OCI-LY7 (cell line): ENCODE measurements at regions not wholly inside any gene's neighbourhood (a gene's known extent, or its start where the extent isn't known, plus 50 kb on each side); places are given as distances from the start of the nearest gene placed in this dataset.

Experiments used
- BruUV-seq: library from RNA; stranded (reverse); fragments of 400-500 nt; replicated peaks from 2 replicates; lab custom pipeline; 2021; lab: Mats Ljungman, UMichigan
- CTCF ChIA-PET: fragments of 300-600 bp; sonication (Branson Sonifier 250); formaldehyde crosslinking; loops from one replicate; lab custom pipeline; 2022; ENCODE audit warnings: antibody characterized with exemption; ENCODE audit not compliant: unreplicated experiment; lab: Charles Lee
- POLR2A ChIA-PET: fragments of 300-600 bp; sonication (Branson Sonifier 250); formaldehyde crosslinking; loops from one replicate; lab custom pipeline; 2022; ENCODE audit warnings: antibody characterized with exemption; lab: Charles Lee
- DNase-seq: peaks from one replicate; pipeline ENCODE4 v3.0.0-alpha.2; 2015; ENCODE audit warnings: low spot score
- H2AFZ ChIP-seq: fragments of 200-600 bp; sonication (generic), shearing (Covaris generic); 2 replicates; pipeline ENCODE4 v1.6.1; 2014; ENCODE audit warnings: mild to moderate bottlenecking, antibody characterized with exemption, low read length, moderate library complexity
- H3K27ac ChIP-seq: fragments of 200-600 bp; sonication (generic); 2 replicates; pipeline ENCODE4 v1.5.1; 2014; ENCODE audit warnings: mixed run types, low read depth, mild to moderate bottlenecking, moderate library complexity, low read length, inconsistent platforms; ENCODE audit not compliant: poor library complexity, severe bottlenecking
- H3K36me3 ChIP-seq: fragments of 200-600 bp; sonication (generic); 2 replicates; pipeline ENCODE4 v1.6.1; 2014; ENCODE audit warnings: mild to moderate bottlenecking, antibody characterized with exemption, low read length, moderate library complexity, mixed read lengths; ENCODE audit not compliant: insufficient read depth
- H3K4me1 ChIP-seq: fragments of 200-600 bp; sonication (generic); 2 replicates; pipeline ENCODE4 v1.5.1; 2014; ENCODE audit warnings: mild to moderate bottlenecking, low read length; ENCODE audit not compliant: insufficient read depth, poor library complexity, severe bottlenecking
- H3K4me2 ChIP-seq: fragments of 200-600 bp; sonication (generic); 2 replicates; pipeline ENCODE4 v1.6.1; 2014; ENCODE audit warnings: mild to moderate bottlenecking, low read length
- H3K4me3 ChIP-seq: fragments of 200-600 bp; sonication (generic); 2 replicates; pipeline ENCODE4 v1.5.1; 2014; ENCODE audit warnings: mild to moderate bottlenecking, low read depth, low read length; ENCODE audit not compliant: poor library complexity, severe bottlenecking
- H3K79me2 ChIP-seq: fragments of 200-600 bp; sonication (generic); 2 replicates; pipeline ENCODE4 v1.6.1; 2016; ENCODE audit warnings: low read depth, mild to moderate bottlenecking, low read length, moderate library complexity, mixed read lengths; ENCODE audit not compliant: insufficient read depth
- H3K9me2 ChIP-seq: fragments of 200-600 bp; sonication (generic); 2 replicates; pipeline ENCODE4 v1.6.1; 2016; ENCODE audit warnings: mild to moderate bottlenecking, low read length, mixed read lengths; ENCODE audit not compliant: insufficient read depth
- H3K9me3 ChIP-seq: fragments of 200-600 bp; sonication (generic); 2 replicates; pipeline ENCODE4 v1.6.1; 2014; ENCODE audit warnings: mild to moderate bottlenecking, mixed run types, low read length, mixed read lengths
- H4K20me1 ChIP-seq: fragments of 200-600 bp; sonication (generic); 2 replicates; pipeline ENCODE4 v1.6.1; 2014; ENCODE audit warnings: mild to moderate bottlenecking, antibody characterized with exemption, low read length, moderate library complexity, mixed read lengths; ENCODE audit not compliant: insufficient read depth
- CTCF ChIP-seq: fragments of 200-600 bp; sonication (generic); conservative IDR thresholded peaks from 2 replicates; pipeline ENCODE4 v1.5.1; 2014; ENCODE audit warnings: mild to moderate bottlenecking, antibody characterized with exemption, low read length, moderate library complexity, mixed read lengths
- EZH2phosphoT487 ChIP-seq: fragments of 200-600 bp; sonication (generic); IDR thresholded peaks from 2 replicates; pipeline ENCODE4 v1.6.1; 2018; ENCODE audit warnings: low read depth, borderline replicate concordance, mild to moderate bottlenecking, mixed run types, antibody characterized with exemption, low read length, moderate library complexity, mixed read lengths
- intact Hi-C: fragments of 100-400 bp; cut with micrococcal nuclease; formaldehyde crosslinking; loops from one replicate; pipeline ENCODE4 v1.10.0; 2022; ENCODE audit not compliant: unreplicated experiment

GRCh38 chr13:47418206-47418920, 521.5 kb upstream of the HTR2A start:
- Histone ChIP-seq H3K4me3 (no peak overlapping the region), H3K27ac (no peak overlapping the region), H3K4me1 (no peaks in the 10 kb centered on the region), H3K9me2 (no peaks in the 10 kb centered on the region), H3K36me3 (no peaks in the 10 kb centered on the region), H3K4me2 (no peak overlapping the region), H4K20me1 (no peaks in the 10 kb centered on the region), H3K9me3 (no peaks in the 10 kb centered on the region), H2AFZ (no peak overlapping the region), H3K79me2 (no peaks in the 10 kb centered on the region)
- no TSS peak for BruUV-seq
- intact Hi-C loops = no loop called here
- ChIA-PET CTCF (no interaction called here), POLR2A (interaction anchor here (0.7 kb wide), 1 partner anchor 25 kb away, joined by 3 read pairs; no protein-coding TSS in a partner anchor)
- TF ChIP-seq EZH2phosphoT487 (no peak), CTCF (no peak)
- no peak for DNase-seq

- Histone ChIP-seq H3K9me2 (no peaks in the 10 kb centered on the region), H3K4me3 (no peak overlapping the region), H3K4me2 (no peak overlapping the region), H4K20me1 (no peaks in the 10 kb centered on the region), H3K4me1 (no peaks in the 10 kb centered on the region), H2AFZ (no peak overlapping the region), H3K9me3 (no peaks in the 10 kb centered on the region), H3K36me3 (no peaks in the 10 kb centered on the region), H3K79me2 (no peaks in the 10 kb centered on the region), H3K27ac (no peak overlapping the region)
- intact Hi-C loops = no loop called here
- TF ChIP-seq CTCF (no peak), EZH2phosphoT487 (no peak)
- ChIA-PET CTCF (no interaction called here), POLR2A (interaction anchor here (0.7 kb wide), 1 partner anchor 25 kb away, joined by 3 read pairs; no protein-coding TSS in a partner anchor)
- BruUV-seq = no TSS peak
- DNase-seq = no peak
These were observed 520.6 kb upstream of the HTR2A start for GRCh38 chr13:47417485-47417884.

GRCh38 chr13:47415048-47415447, 518.2 kb upstream of the HTR2A start:
- BruUV-seq = no TSS peak
- no peaks in the 10 kb centered on the region for H3K4me1 ChIP-seq
- intact Hi-C loops = no loop called here
- no peak for DNase-seq
- H3K36me3 ChIP-seq = no peaks in the 10 kb centered on the region
- TF ChIP-seq EZH2phosphoT487 (no peak), CTCF (no peak)
- H3K4me2 ChIP-seq = no peak overlapping the region
- H3K79me2 ChIP-seq = no peaks in the 10 kb centered on the region
- H4K20me1 ChIP-seq = no peaks in the 10 kb centered on the region
- no peaks in the 10 kb centered on the region for H3K9me3 ChIP-seq
- ChIA-PET CTCF (no interaction called here), POLR2A (no interaction called here)
- no peak overlapping the region for H3K4me3 ChIP-seq
- H3K9me2 ChIP-seq = no peaks in the 10 kb centered on the region
- H3K27ac ChIP-seq = no peak overlapping the region
- no peak overlapping the region for H2AFZ ChIP-seq
